ENCODE measurements at regions not wholly inside any gene's neighbourhood (a gene's known extent, or its start where the extent isn't known, plus 50 kb on each side); places are given as distances from the start of the nearest gene placed in this dataset.

- no peak for DNase-seq (ENCODE audit: low spot score)
Measured at GRCh38 chr1:232431326-232431725, 198.6 kb downstream of the SIPA1L2 start.

GRCh38 chr1:232430467-232430866 lies 199.5 kb downstream of the SIPA1L2 start:
- DNase-seq (ENCODE audit: low spot score), result no peak
- no peak for TF ChIP-seq CTCF (IDR thresholded peaks at IDR 0.05; ENCODE audit: extremely low read depth, missing control alignments)

More at GRCh38 chr1:232431326-232431725, 198.6 kb downstream of the SIPA1L2 start:
- no peak for TF ChIP-seq CTCF (IDR thresholded peaks at IDR 0.05; ENCODE audit: extremely low read depth, missing control alignments)

DNA sequence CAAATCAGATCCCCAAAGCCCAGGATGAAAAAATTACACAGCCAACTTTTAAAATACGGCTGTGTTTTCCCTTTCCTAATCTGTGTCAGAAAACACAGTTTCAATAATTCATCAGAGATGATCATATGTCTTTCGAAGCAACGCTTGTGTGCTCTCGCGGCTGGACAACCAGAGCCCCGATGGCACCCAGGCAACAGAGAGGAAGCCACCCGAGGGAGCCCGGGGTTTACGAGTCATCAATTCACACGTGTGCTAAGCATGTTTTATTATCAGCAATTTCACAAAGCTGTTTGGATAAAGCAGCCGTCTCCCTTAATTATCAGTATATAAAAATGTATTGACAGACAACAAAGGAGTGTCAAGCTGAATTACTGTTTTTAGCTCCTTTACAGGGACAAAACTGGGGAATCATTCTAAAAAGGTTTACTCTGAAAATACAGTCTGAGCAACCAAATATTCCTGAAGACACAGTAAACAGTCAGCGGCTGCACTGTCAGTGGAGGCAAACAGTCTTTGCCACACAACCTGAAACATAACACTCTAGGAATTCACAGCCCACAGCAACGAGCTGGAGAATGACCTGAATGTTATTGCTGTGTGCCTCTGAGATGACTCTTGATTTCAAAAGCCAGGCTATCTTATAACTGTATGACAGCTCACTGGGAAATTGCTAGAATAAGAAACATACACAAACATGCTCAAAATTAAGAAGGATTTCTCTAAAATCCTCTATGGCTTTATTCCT lies 201.0 kb downstream of the SIPA1L2 start:
- DNase-seq (ENCODE audit: low spot score), result no peak

GRCh38 chr1:232428036-232428645 lies 201.8 kb downstream of the SIPA1L2 start:
- no peak for TF ChIP-seq CTCF (IDR thresholded peaks at IDR 0.05; ENCODE audit: extremely low read depth, missing control alignments)
- DNase-seq (ENCODE audit: low spot score), result no peak

More for the DNA sequence above, 201.0 kb downstream of the SIPA1L2 start:
- TF ChIP-seq CTCF (IDR thresholded peaks at IDR 0.05; ENCODE audit: extremely low read depth, missing control alignments), result no peak

GRCh38 chr1:232426801-232427200 lies 203.1 kb downstream of the SIPA1L2 start:
- no peak for TF ChIP-seq CTCF (IDR thresholded peaks at IDR 0.05; ENCODE audit: extremely low read depth, missing control alignments)
- no peak for DNase-seq (ENCODE audit: low spot score)

DNA sequence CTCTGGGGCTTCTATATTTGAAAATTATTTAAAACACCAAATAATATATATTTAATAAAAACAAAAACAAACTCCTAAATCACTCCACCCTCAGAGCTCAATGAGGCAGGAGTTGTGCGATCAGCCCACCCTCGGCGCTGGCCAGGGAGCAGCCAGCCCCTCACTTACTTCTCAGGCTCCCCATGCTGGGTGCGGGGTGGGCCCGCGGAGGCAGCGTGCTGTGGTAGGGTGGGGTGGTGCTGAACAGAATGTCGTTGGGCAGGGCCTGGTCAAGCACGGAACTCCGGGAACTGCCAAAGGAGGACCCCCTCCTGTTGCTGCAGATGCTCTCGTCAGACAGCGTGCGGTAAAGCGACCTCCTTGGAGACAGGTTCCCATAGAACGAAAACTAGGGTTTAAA lies 204.5 kb downstream of the SIPA1L2 start:
- no peak for TF ChIP-seq CTCF (IDR thresholded peaks at IDR 0.05; ENCODE audit: extremely low read depth, missing control alignments)
- DNase-seq (ENCODE audit: low spot score), result no peak

DNA sequence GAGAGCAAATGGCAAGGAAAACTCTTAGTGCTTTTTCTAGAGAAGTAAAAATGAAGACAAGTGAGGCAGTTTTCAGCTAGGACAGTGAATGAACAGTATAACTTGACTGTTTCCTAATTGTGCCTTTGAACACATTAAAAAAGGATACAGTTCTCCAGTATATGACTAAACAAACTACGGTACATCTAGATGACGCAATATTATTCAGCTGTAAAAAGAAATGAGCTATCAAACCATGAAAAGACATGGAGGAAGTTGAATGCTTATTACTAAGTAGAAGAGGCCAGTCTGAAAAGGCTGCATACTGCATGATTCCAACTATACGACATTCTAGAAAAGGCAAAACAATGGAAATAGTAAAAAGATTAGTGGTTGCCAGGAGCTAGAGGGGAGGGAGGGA lies 206.3 kb downstream of the SIPA1L2 start:
- no peak for DNase-seq (ENCODE audit: low spot score)
- TF ChIP-seq CTCF (IDR thresholded peaks at IDR 0.05; ENCODE audit: extremely low read depth, missing control alignments), result no peak

Measured in GM20000 (cell line).